ENCODE measurements at regions not wholly inside any gene's neighbourhood (a gene's known extent, or its start where the extent isn't known, plus 50 kb on each side); places are given as distances from the start of the nearest gene placed in this dataset.

GRCh38 chr2:147659051-147659450 is 185.8 kb upstream of the ACVR2A start:
- DNase-seq = no peak

GRCh38 chr2:147657086-147658000 is 187.5 kb upstream of the ACVR2A start:
- no peak for DNase-seq
- intact Hi-C loops (cut with DNase I) = no loop called here

More at GRCh38 chr2:147659051-147659450, 185.8 kb upstream of the ACVR2A start:
- intact Hi-C loops (cut with DNase I) = no loop called here

DNA sequence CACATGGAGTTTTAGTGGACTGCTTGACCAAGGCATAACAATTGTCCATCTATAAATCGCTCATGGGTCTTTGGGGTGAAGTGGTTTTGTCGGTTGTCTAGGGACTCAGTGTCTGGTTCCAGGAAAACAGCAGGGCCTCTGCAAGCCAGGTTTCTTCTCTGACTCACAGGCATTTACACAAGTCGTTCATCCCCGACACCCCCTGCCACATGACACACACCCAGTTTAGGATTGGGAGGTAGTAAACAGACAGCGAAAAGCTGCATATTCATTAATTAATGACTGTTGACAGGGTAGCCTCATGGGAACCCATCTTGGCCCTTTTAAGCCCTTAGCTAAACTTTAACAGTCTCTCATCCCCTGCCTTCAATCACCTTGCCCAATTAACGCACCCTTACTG is 194.8 kb upstream of the ACVR2A start:
- no peak for DNase-seq
- intact Hi-C loops (cut with DNase I) = no loop called here

- DNase-seq = no peak
- intact Hi-C loops (cut with DNase I) = no loop called here
Observed at GRCh38 chr2:147649286-147649685, 195.5 kb upstream of the ACVR2A start.

- DNase-seq = no peak
- intact Hi-C loops (cut with DNase I) = no loop called here
Observed at GRCh38 chr2:147648471-147648870, 196.4 kb upstream of the ACVR2A start.

- intact Hi-C loops (cut with DNase I) = no loop called here
Observed at GRCh38 chr2:147647816-147648215, 197.0 kb upstream of the ACVR2A start.

DNA sequence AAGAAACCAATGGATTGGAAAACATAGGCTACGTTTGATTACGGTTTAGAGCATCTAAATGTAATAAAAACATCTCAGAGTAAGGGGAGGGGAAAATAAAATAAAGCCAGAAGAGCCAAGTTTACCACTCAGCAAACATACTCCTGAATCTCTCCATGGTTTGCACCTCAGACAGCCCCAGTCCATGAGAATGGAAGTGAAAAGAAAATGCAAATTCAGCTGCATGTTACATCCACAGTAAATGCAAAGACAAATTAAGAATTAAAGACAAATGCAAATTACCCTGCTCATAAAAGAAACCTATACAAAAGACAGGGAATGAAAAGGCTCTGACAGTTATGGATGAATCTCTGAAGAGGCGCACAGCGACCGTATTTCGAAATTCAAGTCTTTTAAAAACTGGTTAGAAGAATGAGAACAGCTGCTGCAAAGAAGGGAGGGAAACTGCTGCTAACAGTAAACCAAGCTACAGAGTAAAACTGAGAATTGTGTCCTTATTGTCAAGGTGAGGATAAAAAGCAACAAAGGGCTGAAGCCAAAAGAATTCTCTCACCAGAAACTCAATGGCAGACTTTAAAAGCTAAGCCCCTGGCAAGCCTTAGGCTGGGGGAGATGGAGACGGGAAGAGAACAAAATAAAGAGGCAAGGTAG is 197.9 kb upstream of the ACVR2A start:
- intact Hi-C loops (cut with DNase I) = no loop called here
- DNase-seq = no peak

More at GRCh38 chr2:147647816-147648215, 197.0 kb upstream of the ACVR2A start:
- DNase-seq = no peak

- intact Hi-C loops (cut with DNase I) = no loop called here
- no peak for DNase-seq
Observed at GRCh38 chr2:147644491-147644890, 200.3 kb upstream of the ACVR2A start.

- no peak for DNase-seq
- intact Hi-C loops (cut with DNase I) = no loop called here
Observed at GRCh38 chr2:147642765-147643164, 202.1 kb upstream of the ACVR2A start.

GRCh38 chr2:147641651-147642050 is 203.2 kb upstream of the ACVR2A start:
- DNase-seq = no peak
- intact Hi-C loops (cut with DNase I) = no loop called here

DNA sequence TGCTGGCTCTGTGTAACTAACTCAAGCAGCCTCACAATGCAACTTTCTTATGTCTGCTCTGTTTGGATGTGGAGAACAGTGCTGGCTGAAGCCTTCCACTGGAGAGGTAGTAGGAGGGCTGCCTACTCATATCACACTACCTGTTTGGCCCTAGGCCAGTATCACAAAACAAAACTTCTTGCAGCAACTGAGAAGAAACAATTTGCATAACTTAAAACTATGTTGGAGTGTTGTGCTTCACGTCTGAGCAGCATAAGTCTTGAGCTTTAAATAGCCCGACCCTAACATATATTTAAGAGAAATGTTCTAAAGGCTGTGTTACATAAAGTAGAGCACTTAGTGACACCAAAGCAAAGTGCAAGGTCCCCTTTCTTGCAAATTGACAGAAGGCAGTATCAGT is 204.9 kb upstream of the ACVR2A start:
- no peak for DNase-seq
- intact Hi-C loops (cut with DNase I) = no loop called here

DNA sequence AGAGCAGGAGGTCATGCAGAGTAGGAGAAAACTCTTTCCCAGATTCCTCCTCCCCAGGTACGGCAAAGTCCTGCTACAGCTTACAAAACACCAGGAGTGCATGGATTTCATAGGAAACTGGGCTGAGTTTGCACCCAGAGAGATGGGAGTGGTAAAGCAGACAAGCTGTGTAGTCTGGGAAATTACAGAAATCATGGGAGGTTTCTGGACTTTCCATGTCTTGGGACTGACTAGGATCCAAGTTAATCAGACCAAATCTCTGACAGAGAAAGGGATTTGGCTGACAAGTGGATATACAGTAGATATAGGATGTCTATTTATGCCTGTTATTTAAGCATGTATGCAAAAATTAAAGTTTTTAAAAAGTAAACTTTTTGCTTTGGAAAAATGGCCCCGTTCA is 205.4 kb upstream of the ACVR2A start:
- intact Hi-C loops (cut with DNase I) = no loop called here

DNA sequence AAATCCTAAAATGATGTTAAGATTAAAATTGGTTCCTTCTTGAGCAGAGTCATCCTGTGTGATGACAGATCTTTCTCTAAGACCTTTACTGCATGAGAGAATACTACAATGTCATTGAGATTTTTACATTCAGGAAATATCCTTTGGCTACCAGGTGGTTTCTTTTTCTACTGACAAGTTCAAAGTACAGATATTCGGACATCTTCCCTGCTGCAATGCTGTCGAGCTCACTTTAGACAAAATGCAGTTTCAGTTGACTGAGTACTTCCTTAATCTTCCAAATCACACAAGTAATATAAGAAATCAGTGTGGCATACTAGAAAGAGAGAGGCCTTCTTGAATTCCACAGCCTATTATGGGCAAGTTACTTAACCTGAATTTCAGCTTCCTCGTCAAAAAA is 207.9 kb upstream of the ACVR2A start:
- intact Hi-C loops (cut with DNase I) = no loop called here
- DNase-seq = no peak

More for the DNA sequence above, 205.4 kb upstream of the ACVR2A start:
- DNase-seq = no peak

- intact Hi-C loops (cut with DNase I) = no loop called here
- peak in 1 of 42 donors; percentile 6 for DNase-seq
Observed at GRCh38 chr2:147636238-147636882, 208.5 kb upstream of the ACVR2A start.

- no peak for DNase-seq
- intact Hi-C loops (cut with DNase I) = no loop called here
Observed at GRCh38 chr2:147634826-147635225, 210.0 kb upstream of the ACVR2A start.

DNA sequence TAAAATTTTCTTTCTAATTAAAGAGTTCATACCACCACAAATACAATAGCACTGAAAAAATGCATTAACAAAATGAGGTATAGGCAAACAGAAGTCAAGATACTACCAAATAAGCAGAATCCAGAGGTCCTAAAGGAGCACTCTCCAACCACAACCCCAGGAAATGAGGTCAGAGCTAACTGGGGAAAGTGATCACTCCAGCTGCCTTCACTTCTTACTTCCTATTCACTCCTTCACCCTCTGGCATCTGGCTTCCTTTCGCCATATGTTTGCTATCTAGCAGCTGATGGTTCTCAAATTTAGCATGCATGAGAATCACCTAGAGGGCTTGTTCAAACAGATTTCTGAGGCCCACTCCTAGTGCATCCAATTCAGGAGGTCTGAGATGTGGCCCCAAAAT is 212.6 kb upstream of the ACVR2A start:
- intact Hi-C loops (cut with DNase I) = no loop called here
- DNase-seq = peak in 4 of 42 donors; percentile 3 to 26 (median 12)

- intact Hi-C loops (cut with DNase I) = no loop called here
- no peak for DNase-seq
Observed at GRCh38 chr2:147631294-147631693, 213.5 kb upstream of the ACVR2A start.

DNA sequence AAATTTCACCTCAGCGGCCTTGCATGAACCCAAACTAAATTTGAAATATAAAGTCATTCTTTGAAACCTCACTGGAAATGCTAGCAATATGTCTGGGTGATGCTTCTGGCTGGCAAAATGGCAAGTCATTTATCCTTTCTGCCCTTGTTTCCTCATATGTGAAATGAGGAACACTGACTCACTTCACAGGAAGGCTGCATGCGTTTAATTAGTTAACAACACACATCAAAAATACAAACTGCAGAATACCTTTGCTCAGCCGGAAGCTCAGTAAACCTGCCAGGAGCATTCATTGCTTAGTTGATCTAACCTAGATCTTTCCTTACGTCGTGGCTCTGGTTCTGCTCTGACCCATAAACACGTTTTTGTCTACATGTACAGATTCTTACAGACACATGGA is 214.2 kb upstream of the ACVR2A start:
- DNase-seq = no peak
- intact Hi-C loops (cut with DNase I) = no loop called here

GRCh38 chr2:147628971-147629421 is 215.8 kb upstream of the ACVR2A start:
- intact Hi-C loops (cut with DNase I) = no loop called here
- no peak for DNase-seq

GRCh38 chr2:147623328-147623727 is 221.5 kb upstream of the ACVR2A start:
- intact Hi-C loops (cut with DNase I) = no loop called here
- DNase-seq = no peak

Data from head of caudate nucleus (tissue), 42 donors.